ENCODE measurements at regions not wholly inside any gene's neighbourhood (a gene's known extent, or its start where the extent isn't known, plus 50 kb on each side); places are given as distances from the start of the nearest gene placed in this dataset.

DNA sequence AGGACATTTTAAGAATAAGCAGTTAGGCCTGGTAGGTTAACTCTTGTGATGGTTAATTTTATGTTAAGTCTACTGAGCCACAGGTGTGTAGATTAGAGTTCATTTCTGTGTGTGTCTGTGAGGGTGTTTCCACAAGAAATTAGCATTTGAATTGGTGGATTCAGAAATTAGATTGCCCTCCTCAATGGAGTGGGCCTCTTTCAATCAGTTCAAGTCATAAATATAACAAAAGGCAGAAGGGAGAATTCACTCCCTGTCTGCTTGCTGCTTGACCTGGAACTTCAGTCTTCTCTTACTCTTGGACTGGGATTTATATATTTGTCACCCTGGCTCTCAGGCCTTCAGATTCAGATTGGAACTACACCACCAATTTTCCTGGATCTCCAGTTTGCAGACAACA is 55.3 kb upstream of the POM121L12 start:
- no peak for DNase-seq

DNA sequence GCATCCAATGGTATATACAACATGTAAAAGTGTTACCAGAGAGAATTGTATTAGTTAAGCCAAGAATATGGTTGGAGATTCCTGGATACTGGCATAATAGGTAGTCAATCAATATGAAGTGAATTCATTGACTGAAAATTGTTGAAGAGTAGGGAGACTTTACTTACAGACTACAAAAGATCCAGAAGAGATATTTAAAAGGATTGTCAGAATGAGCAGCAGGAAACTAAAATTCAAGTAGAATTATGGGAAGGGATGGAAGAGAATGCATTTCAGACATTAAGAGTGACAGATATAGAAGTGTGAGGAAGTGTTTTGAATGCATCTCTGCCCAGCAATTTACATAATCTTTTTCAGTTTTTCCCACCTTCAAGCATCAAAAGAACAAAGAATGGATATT is 62.3 kb upstream of the POM121L12 start:
- DNase-seq: no peak

DNA sequence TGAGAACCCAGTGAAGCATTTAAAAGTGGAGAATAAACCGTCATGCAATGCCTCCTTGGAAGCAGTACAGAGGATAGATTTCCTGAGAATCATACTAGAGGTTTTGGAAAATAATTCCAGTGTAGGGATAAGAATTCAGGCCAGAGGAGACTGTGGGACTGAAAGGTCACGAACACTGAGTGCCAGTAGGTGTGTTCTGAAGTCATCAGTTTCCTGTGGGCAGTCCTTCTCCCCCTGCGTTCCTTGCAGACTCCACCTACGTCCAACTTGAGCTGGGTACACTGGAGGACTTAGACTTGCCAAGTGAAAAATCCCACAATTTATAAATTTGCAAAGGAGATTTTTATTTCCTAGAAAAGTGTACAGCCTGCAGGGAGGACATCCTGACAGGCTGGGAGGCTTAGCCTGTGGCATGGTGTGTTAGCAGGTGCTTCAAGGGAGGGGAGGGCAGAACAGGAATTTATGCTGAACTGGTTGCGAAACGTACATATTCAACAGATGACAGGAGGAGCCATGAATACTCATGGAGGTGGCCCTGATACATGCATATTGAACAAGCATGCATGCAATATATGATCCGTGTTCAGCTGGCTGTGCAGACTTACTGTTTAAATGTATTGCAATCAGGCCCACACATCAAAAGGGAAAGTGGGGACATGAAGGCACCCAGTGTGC is 72.9 kb upstream of the POM121L12 start:
- DNase-seq: no peak

DNA sequence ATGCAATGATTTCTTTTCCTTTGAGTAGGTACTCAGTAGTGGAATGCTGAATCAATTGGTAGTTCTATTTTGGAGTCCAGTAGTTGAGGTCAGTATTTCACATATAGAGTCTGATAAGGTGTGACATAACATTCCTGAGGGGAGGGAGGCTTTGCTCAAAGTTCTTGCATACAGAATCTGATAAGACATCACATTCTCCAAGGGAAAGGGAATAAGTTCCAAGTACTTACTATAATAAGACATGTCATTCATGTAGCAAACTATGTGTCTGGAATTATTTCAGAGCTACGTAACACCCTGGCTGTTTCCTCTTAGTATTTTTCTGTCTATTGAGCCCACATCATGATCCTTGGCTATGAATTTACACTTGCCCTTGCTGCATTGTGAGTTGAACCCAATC is 74.3 kb upstream of the POM121L12 start:
- no peak for DNase-seq

DNA sequence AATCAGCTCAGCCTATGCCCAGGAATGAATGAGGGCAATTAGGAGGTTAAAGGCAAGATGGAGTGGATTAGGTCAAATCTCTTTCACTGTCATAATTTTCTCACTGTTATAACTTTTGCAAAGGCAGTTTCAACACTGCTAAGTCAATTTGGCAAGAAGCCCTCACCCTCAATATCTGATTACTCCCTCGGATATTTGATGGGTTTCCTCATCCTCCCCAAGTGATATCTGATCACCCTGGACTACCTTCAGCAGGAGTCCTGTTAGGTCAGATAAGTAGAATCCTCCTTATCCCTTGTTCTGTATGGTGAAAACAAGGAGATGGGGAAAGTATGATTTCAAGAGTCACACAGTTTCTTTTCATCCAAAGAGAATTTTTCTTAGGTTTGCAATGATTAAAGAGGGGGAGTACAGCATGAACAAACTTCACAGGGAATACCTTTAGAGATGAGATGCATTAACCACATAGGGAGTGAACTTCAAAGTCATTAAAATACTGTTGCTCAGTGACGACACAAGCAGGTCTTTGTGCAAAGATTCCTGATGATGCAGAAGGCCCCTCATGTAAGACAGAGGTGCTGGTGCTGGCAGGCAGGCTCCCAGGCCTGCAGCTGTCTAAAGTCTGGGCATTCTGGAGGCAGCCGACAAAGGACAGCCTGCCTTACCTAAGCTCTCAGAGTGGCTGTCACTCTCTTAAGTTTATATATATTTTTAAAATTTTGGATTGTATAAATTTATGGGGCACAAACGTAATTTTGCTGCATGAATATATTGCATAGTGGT is 75.4 kb upstream of the POM121L12 start:
- peak; percentile 84 for DNase-seq

DNA sequence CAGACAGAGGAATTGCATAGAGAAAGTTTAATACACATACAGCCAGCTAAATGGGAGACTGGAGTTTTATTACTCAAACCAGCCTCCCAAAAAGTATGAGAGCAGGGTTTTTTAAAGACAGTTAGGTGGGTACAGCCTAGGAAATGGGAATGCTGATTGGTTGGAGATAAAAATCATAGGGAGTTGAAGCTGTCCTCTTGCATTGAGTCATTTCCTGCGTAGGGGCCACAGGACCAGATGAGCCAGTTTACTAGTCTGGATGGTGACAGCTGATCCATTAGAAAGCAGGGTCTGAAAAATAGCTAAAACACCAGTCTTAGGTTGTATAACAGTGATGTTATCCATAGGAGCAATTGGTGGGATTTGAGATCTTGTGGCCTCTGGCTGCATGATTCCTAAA is 76.1 kb upstream of the POM121L12 start:
- DNase-seq: peak; percentile 91

DNA sequence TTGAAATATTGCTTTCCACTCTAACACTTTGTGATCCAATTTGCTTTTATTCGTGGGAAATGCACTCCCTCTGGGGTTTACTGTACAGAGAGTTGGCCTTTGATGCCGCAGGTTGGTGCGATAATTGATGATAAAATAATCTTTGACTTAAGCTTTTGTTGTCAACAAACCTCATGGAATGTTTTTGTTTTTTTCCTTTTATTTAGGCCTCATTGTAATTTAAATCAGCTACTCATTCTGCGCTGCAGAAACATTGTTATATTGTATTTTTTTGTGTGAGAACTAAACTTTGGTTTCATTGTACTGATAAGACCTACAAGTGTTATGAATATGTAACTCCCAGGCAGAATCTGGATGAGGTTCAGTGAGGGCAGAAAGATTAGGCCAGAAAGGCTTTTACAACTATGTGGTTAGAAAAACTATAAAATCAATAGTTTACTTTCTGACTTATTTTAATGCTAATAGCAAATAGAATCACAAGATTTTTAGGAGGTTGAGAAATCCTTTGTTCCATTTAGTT is 76.8 kb upstream of the POM121L12 start:
- no peak for DNase-seq

DNA sequence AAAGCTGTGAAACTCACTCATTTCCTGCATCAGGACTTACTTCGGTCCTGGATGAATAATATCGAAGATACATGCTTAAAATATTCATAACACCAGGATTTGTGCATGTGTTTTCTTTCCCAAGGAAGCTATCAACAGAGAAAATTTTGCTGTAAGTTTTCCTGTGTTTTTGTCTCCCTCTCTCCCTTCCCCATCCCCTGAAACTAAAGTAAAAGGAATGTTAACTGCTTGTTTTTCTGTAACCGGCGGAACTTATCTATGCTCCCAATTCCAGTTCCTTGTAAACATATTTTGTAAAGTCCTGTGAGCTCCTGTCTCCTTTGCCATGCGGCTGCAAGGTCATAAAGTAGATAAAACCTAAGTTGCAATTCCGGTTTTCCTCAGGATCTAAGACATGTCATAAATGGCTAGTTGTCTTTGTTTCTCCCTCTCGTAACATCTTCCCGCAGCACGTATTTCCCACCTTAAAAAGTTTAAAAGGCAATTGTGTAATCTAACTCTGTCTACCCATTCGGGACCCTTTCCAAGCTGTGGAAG is 79.0 kb upstream of the POM121L12 start:
- peak; percentile 77 for DNase-seq

DNA sequence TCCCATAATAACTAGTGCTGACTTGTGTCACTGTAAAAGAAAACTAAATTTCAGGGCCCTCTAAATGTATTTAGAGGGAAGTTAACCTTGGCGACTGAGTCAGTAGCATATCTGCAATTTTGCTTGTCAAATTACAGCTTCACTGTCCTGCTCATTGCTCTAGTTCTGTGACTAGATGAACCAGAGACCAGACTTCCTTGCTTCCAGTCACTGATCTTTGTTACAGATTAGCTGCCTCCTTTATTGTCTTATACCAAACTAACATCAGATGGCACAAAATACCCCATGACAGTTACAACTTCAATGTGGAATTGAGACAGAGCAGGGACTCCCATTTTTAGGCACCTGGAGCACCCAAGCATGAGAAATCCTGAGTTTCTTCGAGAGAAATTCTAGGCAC is 79.9 kb upstream of the POM121L12 start:
- DNase-seq: no peak

DNA sequence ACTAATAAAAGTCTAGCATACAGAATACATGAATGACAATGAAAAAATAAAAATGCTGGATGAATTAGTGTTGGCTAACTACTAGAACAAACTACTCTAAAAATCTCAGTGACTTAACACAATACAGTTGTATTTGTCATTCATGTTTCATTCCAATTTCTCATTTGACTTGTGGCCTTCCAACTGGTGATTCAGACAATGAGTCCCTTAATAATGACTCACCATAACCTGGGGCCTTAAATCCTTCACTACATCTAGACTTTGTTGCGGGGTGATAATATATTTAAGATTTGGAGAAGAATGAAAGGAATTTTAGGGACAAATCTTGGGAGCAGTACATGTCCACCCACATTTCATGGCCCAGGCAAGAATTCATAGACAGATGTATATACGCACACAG is 90.5 kb upstream of the POM121L12 start:
- DNase-seq: no peak

DNA sequence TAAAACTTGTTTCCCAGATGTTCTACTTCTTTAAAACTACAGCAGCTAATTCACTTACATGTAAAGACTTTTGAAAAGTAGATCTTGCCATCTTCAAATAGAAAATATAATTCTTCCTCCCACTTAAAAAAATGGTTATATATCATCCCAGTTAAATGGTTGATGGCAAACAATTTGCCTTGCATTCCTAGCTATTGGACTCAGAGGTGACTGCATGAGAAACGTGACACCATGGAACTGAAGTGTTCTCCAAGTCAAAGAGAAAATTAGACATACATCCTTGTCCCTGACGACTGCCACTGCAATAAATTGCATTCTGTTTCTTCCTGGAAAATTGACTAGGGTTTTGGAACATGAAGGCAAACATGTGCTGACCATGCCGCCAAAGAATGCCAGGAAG is 95.0 kb upstream of the POM121L12 start:
- no peak for DNase-seq

DNA sequence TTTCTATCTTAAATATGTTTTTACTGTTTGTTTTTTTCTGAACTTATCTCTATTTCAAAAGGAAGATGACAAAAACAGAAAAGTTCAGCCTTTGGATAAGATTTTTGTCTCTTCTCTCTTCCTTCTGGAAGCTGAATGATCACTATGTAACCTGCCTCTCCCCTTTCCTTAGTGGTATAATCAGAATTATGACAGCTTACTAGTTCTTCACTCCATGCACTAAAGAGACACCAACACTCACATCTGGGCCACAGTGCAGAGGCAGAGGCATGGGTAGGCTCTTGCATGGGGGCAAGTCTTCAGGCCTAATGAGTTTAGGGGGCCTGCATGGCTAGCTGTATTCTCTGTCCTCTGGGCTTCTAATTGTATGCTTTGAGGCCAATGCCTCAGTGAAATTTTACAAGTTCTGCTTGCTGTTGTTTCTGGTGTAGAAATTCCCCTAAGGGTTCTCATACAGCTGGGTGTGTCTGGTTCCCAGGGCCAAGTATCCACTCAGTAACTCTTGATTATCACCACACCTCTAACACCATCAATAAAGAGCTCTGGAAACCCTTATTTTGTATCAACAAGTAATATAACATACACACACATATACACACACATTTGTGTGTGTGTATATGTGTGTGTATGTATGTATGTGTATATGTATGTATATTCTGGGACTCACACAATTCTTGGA is 96.8 kb upstream of the POM121L12 start:
- DNase-seq: no peak

DNA sequence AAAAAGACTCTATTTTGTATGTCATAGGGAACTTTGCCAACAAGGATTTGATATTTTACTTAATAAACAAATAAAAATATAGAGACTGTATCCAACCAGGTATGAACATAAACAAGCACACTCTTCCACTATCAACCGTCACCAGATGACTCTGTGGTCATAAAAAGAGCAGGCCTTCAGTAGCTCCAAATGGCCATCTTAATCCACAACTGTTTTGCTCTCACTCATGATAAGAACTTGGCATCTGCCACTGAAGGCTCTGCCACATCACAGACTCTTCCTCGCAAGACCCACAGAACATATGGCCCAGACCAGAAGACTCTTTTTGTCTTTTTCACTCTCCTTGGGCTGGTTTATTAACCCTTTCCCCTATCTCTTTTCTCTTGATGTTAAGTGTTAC is 98.7 kb upstream of the POM121L12 start:
- no peak for DNase-seq

DNA sequence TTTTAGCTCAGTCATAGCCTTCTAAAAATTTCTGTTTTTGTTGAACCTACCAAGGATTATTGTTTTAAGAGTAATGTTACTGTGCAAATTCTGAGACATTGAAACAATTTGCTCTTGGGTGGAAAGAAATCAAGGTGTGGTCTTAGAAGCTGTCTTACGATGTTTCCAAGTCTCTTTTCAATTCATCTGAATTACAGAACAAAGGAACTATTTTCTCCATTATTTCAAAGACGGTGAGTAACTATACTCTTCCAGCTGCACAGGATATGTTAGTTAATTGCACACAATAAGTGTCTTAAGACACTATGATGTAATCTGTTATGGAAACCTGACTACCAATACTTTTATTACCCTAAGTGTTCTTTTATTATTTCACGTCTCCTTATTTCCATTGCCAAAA is 106.8 kb upstream of the POM121L12 start:
- DNase-seq: no peak

DNA sequence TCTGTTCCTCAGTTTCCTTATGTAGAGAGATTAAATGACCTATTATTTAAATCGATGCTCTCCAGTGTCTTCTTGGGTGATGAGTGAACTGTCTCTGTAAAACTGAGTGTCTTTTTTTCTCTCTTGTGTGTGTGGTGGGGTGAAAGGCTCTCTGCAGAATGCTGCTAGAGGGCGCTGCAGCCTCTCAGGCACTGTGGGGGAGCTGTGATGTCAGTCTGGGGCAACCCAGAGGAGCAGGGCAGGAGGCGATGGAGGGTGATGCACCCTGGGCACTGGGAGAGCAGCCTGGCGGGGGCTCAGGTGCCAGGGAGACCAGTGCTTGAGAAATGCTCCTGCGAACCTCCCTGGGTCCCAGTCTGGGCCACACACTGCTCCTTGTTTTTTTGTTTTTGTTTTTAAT is 110.1 kb upstream of the POM121L12 start:
- DNase-seq: no peak

DNA sequence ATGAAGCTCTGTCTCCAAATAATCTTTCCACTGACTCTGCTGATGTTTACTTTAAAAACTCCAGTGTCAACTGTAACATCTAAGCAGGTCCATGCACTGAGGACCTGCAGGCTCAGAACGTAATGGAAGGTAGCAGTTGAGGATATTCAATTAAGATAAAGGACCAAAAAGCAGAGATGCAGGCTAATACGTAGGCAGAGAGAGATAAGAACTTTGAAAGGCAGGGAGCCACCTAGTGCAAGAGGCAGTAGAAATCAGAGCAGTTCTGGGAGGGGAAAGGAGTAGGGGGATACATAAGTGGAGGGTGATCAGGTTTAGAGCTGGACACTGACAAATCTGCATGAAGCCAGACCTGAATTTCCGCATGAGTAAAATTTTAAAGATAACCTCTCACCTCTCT is 114.5 kb upstream of the POM121L12 start:
- no peak for DNase-seq

DNA sequence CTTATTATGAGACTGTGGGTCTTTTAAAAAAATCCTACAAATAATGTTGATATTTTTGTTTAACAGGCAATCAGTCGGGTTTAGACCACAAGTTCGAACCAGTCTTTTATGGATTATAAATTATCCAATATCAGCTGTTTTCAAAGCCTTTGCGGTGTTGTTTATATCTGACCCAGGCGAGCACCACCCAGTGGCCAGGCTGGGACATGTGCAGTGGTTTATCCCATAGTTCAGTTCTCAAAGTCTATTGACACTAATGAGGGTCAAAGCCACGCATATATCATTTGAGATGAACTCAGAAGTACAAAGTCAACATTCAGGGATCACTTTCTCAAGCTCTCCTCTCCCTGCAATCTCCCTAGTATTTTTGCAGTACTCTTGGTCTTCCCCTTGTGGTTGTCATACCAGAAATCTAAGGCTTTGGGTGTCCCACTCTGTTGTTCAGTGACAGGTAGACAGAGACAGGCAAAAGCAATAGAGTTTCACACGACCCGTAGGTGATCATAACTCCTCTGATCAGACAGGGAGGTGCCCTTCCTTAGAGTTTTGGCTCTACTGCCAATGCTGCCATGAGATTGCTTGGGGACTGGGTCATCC is 117.4 kb upstream of the POM121L12 start:
- no peak for DNase-seq

DNA sequence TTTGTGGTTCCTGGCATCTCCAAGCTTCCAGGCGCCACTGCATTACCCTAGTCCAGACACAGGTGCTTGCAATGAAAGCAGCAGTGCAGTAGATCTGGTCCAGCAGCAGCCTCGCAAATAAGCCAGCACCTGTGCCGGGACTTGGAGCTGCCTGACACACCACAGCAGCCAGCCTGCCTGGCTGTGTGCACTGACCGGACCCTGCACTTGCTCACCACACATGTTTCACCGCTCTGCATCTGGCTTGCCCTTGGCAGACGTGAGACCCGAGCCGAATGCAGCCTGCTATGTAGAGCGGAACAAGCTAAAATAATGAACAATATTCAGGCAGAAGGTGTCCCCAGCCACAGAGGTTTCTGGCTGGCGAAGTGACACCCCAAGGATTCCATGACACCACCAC is 123.6 kb upstream of the POM121L12 start:
- DNase-seq: no peak

DNA sequence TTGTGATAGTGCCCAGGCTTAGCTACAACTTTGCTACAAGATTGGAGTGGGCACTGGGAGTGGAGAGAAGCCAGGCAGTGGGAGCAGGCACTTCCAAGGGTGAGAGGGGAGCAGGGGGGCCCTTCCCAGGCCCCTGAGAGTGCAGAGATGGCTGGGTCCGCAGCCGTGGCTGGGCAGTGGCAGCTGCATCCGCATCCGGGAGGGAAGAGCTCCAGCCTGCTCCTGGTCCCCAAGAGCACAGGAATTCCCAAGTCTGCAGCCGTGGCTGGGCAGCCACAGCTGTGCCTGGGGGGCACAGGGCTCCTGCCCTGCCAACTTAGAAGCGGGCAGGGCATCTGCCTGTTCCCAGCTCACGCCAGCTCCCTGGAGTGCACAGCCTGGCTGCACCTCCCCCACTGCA is 124.1 kb upstream of the POM121L12 start:
- no peak for DNase-seq

DNA sequence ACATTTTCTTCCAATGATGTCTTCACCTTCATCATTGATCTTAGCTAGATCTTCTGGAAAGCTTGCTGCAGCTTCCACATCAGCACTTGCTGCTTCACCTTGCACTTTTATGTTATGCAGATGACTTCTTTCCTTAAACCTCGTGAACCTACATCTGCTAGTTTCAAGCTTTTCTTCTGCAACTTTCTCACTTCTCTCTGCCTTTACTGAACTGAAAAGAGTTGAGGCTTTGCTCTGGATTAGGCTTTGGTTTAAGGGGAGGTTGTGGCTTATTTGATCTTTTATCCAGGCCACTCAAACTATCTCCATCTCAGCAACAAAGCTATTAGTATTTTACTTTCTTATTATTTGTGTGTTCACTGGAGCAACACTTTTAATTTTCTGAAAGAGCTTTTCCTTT is 125.5 kb upstream of the POM121L12 start:
- no peak for DNase-seq

DNA sequence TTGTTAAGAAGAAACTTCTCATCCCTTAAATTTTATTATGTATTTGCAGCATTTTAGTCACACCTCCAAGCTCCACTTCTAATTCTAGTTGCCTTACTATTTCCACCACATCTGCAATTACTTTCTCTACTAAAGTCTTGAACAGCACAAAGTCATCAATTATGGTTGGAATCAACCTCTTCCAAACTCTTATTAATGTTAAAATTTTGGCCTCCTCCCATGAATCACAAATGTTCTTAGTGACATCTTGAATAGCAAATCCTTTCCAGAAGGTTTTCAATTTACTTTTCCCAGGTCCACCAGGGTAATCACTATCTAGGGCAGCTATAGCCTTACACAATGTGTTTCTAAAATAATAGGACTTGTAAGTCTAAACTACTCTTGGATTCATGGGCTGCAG is 126.3 kb upstream of the POM121L12 start:
- DNase-seq: no peak

DNA sequence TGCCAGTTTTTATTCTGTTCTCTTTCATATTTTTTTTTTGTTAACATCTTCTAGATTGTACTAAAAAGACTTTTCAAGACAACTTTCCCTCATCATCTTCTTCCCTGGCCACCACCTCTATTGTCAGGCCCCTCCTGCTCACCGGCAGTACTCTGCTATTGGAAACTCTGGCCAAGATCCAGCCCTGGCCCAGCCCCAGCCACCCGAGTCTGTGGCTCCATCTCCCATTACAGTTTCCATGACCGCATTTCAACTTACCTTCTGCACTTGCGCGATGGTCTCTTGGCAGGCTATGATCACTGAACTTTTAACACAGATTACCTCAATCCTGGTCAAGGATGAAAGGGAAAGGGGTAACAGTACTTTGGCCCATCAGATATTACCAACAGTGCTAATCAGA is 137.7 kb upstream of the POM121L12 start:
- DNase-seq: no peak

DNA sequence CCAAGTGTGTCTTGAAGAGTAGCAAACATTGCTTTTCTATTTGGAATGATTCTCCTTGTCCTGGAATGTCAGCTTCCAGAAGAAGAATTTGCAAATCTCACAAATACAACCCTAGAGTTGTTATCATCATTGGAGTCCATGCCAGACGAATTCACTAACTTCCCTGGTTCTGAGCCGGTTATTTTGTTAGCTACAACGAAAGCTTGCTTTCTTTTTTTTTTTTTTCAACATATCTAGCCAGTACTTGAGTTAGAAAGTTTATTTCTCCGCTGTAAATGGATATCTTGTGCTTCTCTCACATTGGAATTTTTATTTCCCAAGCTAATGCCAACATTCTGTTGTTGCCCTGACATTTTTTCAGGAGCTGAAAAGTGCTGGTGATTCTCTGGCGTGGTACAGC is 138.1 kb upstream of the POM121L12 start:
- no peak for DNase-seq
